GM19397 (cell line): ENCODE measurements at regions not wholly inside any gene's neighbourhood (a gene's known extent, or its start where the extent isn't known, plus 50 kb on each side); places are given as distances from the start of the nearest gene placed in this dataset.
"Not testable (repeated sequence)": the region's sequence is repeated elsewhere in the genome, so short reads cannot be mapped to it uniquely, and the experiment has no call there.

ENCODE experiments used
- ATAC-seq: cut with Tn5 transposase; IDR thresholded peaks from one replicate; pipeline ENCODE4 v1.9.1; 2021; ENCODE audit warnings: mild to moderate bottlenecking, moderate library complexity; ENCODE audit not compliant: unreplicated experiment

DNA sequence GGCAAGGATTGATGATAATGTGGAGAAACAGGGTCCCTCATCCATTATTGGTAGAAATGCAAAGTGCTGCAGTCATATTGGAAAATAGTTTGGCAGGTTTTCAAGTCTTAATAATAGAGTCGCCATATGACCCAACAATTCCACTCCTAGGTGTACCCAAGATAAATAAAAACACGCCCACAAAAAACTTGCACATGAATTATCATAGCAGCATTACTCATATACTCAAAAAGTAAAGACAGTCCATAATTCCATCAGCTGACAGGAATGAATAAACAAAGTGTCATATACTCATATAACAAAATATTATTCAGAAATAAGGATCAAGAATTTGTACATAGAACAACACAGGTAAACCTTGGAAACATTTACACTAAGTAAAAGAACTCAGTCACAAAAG lies 242.9 kb upstream of the FTMT start:
- no peak for ATAC-seq

- no peak for ATAC-seq
Measured at GRCh38 chr5:121624035-121624434, 227.6 kb upstream of the FTMT start.

- ATAC-seq: no peak
Measured at GRCh38 chr5:121628783-121629182, 222.9 kb upstream of the FTMT start.

DNA sequence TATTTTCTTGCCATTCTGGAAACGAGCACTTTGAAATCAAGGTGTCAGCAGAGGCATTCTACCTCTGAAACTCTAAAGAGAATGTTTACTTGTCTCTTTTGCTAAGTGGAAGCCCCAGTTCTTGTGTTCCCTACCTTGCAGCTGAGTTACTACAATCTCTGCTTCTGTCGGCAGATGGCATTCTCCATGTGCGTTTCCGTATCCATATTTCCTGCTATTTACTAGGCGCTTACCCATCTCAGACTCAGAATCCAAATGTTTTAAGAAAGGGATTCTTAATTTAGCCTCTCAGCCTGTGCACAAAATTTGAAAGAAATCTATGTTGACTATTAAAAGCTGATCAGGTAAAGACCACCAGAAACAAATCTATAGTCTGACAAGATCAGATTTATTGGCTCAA lies 221.3 kb upstream of the FTMT start:
- no peak for ATAC-seq

DNA sequence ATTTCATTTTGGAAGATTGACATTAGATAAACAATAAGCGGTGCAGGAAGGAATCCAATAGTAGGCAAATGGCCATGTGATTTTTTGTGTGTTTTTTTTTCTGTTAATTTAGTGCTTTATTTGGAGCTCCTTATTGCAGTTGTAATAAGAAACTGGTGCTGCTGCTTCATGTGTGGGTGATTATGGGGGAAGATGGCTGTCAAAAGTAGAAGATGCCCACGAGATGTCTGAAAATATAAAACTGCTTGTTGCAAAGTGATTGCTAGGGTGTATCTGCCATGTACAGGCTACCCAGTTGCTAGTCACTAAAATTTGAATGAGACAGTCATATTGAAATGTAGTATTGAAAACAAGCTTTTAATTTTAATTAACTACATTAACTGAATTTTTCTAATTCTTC lies 216.7 kb upstream of the FTMT start:
- no peak for ATAC-seq

- ATAC-seq: no peak
Measured at GRCh38 chr5:121638126-121638525, 213.6 kb upstream of the FTMT start.

GRCh38 chr5:121640298-121640697 lies 211.4 kb upstream of the FTMT start:
- ATAC-seq: no peak

DNA sequence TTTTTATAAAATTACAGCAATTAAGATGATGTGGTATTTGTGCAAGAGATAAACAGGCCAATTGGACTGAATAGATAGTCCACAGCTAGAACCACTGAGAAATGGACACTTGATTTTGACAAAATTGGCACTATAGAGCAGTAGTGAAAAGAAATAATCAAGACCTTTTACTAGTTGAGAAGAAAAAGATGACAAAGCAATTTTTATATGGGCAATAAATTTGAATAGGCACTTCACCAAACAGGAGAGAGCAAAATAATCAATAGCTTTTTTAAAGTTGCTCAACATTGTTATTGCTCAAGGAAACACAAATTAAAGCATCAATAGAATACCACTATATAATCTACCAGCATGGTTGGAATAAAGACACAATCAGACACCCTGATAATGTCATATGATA lies 193.5 kb upstream of the FTMT start:
- ATAC-seq: no peak

- no peak for ATAC-seq
Measured at GRCh38 chr5:121660142-121660541, 191.5 kb upstream of the FTMT start.

DNA sequence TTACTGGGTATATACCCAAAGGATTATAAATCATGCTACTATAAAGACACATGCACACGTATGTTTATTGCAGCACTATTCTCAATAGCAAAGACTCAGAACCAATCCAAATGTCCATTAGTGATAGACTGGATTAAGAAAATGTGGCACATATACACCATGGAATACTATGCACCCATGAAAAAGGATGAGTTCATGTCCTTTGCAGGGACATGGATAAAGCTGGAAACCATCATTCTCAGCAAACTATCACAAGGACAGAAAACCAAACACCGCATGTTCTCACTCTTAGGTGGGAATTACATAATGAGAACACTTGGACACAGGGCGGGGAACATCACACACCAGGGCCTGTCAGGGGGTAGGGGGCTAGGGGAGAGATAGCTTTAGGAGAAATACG lies 186.1 kb upstream of the FTMT start:
- not testable (repeated sequence) for ATAC-seq

DNA sequence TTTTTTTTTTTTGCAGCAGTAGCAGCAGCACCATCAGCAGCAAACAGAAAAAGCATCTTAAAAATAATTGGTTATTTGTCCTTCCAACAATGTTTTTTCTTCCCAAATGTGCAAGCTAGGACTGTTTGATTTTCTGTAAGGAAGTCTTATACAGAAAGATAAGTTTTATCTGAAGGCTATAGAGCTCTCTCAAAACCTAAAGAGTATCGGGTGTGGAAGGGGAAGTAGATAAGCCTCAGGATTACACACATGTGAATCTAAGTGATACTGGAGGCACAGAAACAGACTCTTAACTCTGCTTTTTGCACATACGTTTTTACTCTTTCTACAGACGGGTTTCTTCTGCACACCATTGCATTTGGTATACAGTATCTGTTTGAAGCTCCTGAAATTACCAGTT lies 184.4 kb upstream of the FTMT start:
- ATAC-seq: no peak

GRCh38 chr5:121668635-121669034 lies 183.0 kb upstream of the FTMT start:
- no peak for ATAC-seq

DNA sequence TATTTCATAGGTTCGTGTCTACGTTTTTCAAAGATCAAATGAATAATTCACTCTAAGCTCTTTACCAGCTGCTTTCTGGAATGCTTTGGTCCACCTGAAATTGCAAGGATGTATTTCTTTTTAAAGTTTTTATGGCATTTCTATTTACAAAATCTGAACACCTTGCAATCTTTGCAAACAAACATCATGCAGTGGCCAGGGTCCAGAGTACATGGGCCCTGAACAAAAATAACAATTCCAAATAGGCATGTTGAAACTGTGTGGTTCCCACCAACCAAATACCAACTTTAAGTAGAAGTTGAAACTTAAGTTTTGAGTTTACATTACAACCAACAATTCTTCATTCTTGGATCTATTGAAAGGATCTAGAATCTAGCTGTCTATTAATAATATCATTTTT lies 180.1 kb upstream of the FTMT start:
- ATAC-seq: no peak

GRCh38 chr5:121675924-121676323 lies 175.8 kb upstream of the FTMT start:
- ATAC-seq: no peak

DNA sequence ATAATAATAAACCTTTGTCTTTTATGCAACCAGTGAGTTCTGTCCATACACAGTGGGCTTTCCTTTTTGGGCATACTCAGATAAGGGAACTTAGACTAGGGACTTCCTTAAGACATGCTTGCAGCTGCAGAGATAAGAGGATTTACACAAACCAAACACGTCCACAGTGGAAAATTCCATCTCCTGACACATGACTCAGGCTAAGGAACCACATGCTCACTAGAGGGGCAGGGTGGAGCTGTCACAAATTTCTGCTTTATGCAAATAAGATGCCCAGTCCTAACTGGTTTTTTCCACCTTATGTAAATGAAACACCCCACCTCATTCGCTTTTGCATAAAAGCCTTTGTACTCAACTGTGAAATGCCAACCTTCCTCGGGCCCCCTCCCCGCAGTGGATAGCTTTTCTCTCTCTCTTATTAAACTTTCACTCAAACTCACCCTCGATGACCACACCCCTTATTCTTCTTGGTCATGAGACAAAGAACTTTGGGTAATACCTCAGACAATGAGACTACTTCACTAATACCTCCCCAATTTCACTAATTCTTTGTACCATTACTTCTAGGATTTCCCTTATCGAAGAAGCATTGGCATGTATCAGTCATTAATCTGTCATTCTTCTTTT lies 170.3 kb upstream of the FTMT start:
- ATAC-seq: no peak

- ATAC-seq: no peak
Measured at GRCh38 chr5:121688126-121688525, 163.6 kb upstream of the FTMT start.

DNA sequence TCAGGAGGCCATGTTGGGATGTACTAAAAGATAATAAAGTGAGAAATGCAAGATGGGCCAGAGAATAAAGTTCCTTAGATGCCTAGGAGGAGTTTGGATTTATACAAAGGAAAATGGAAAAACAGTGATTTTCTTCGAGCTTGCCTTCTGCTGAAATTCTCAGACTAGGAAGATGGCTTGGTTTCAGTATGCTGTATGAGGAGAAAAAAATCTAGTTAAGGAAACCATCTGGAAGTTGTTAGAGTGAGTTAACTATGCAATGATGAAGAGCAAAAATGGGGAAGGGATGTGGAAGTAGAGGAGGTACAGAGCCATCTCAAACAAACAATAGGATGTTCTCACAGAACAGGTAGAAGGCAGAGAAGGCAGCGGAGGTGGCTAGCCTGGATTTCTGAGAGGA lies 162.9 kb upstream of the FTMT start:
- ATAC-seq: no peak

GRCh38 chr5:121691478-121691877 lies 160.2 kb upstream of the FTMT start:
- no peak for ATAC-seq

DNA sequence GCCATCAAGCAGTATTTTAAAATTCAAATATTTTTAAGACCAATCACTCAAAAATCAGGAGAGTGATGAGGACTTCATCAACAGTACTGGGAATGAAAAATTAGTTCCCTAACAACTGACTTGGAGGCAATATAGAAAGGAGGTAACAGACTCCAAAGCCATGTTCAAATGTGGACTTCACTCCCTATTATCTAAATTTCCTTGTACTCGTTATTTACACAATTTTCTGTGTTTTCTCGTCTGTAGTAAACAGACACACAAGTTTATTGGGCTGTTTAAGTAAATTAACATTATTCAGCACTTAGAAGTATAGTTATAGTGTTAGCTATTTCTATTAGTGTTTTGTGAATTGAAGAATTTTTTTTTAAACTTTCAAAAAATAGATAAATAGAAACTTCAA lies 159.5 kb upstream of the FTMT start:
- ATAC-seq: no peak

DNA sequence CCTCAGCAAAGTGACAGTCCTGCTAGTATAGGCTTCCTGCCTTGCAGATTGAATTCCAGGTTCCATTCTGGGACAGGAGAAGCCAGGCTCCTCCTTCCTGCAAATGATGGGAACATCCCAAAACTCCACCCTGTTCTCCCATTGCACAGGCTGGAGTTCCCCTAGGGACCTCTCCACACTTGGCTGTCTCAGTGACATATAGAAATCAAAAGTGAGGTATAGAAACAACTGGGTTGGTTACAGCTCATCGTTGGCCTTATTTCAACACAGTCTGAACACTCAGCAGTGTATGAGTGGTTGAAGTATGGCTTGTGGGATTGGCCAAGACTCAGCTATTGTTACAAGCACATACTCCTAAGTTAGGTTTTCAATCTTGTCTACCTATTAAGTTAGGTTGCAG lies 157.8 kb upstream of the FTMT start:
- ATAC-seq: no peak

GRCh38 chr5:121695307-121695706 lies 156.4 kb upstream of the FTMT start:
- ATAC-seq: no peak

DNA sequence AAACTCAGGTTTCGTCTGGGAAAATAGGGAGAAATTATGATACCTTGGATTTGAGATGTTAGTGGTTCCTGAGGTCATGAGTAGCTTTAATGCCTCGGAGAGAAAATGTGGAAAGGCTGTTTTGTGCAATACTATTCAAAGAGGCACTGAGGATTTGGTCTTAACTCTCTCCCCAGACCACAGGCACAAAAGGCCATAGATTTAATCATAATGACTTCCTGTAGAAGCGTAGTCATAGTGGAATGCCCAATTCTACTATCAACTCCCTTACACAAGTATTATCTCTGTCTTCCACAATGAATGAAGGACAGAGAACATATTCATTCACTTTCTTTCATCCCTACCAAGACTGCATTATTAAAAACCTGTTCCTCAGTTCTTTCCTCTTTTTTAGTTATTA lies 153.0 kb upstream of the FTMT start:
- no peak for ATAC-seq

GRCh38 chr5:121701731-121702130 lies 150.0 kb upstream of the FTMT start:
- no peak for ATAC-seq

DNA sequence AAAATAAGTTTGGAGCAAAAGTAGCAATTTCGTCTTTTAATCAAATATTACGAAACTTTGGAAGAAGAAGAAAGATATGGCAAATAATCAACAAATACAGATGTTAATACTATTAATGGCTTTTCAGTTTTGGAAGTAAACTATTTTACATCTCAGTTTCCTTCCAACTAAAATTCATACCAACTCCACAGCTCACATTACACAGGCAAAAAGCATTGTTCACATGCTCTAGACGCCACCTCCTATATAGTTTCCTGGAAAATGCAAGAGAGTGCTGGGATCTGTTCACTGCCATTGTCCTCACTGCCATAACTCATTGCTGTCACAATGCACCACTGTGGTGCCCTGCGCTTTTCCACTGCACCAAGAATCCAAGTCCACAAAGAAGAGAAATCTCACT lies 149.0 kb upstream of the FTMT start:
- no peak for ATAC-seq
